Keratinocyte (primary cell): ENCODE measurements at regions not wholly inside any gene's neighbourhood (a gene's known extent, or its start where the extent isn't known, plus 50 kb on each side); places are given as distances from the start of the nearest gene placed in this dataset.

Source experiments
- DNase-seq: peaks from one replicate; pipeline ENCODE4 v3.0.0-alpha.2; 2011; ENCODE audit warnings: low read depth, missing footprints, low spot score
- FAIRE-seq: peaks from 2 replicates; lab custom pipeline; 2011; peaks lifted over from hg19 to GRCh38; lab: Jason Lieb, UNC
- H2AFZ ChIP-seq: 2 replicates; pipeline ENCODE4 v1.6.0; 2012; ENCODE audit warnings: low read length, control low read depth, inconsistent platforms; ENCODE audit not compliant: control insufficient read depth
- H3K27ac ChIP-seq: 2 replicates; pipeline ENCODE4 v1.5.1; 2011; ENCODE audit warnings: low read length; ENCODE audit not compliant: control insufficient read depth, insufficient read depth
- H3K27me3 ChIP-seq: 3 replicates; pipeline ENCODE4 v1.6.0; 2011; ENCODE audit warnings: low read length; ENCODE audit not compliant: control insufficient read depth, insufficient read depth; ENCODE audit errors: extremely low read depth
- H3K36me3 ChIP-seq, 2 experiments: 2 replicates in 1 of 2; 3 replicates in 1 of 2; pipeline ENCODE4 v1.5.1; 2011; ENCODE audit warnings: low read length in 2 of 2, mild to moderate bottlenecking in 1 of 2; ENCODE audit not compliant: control insufficient read depth in 2 of 2, insufficient read depth in 2 of 2; ENCODE audit errors: extremely low read depth in 1 of 2
- H3K4me1 ChIP-seq: 3 replicates; pipeline ENCODE4 v1.5.1; 2011; ENCODE audit warnings: low read length; ENCODE audit not compliant: control insufficient read depth, insufficient read depth; ENCODE audit errors: extremely low read depth
- H3K4me2 ChIP-seq: 3 replicates; pipeline ENCODE4 v1.6.0; 2011; ENCODE audit warnings: low read depth, low read length; ENCODE audit not compliant: control insufficient read depth, insufficient read depth; ENCODE audit errors: extremely low read depth
- H3K4me3 ChIP-seq, 3 experiments: fragments of 200-600 bp in 1 of 3; sonication (generic) in 1 of 3; 2 replicates in 2 of 3; 3 replicates in 1 of 3; pipeline ENCODE4 v1.5.1; 2011 to 2016; ENCODE audit warnings: low read length in 3 of 3, mild to moderate bottlenecking in 3 of 3, control low read depth in 2 of 3, inconsistent platforms in 1 of 3, low read depth in 1 of 3, mixed read lengths in 1 of 3, mixed run types in 1 of 3, moderate library complexity in 1 of 3; ENCODE audit not compliant: control insufficient read depth in 2 of 3, insufficient read depth in 2 of 3; ENCODE audit errors: extremely low read depth in 1 of 3
- H3K79me2 ChIP-seq: 2 replicates; pipeline ENCODE4 v1.6.0; 2012; ENCODE audit warnings: low read length; ENCODE audit not compliant: control insufficient read depth, insufficient read depth
- H3K9ac ChIP-seq: 3 replicates; pipeline ENCODE4 v1.6.0; 2011; ENCODE audit warnings: low read length; ENCODE audit not compliant: control insufficient read depth, insufficient read depth; ENCODE audit errors: extremely low read depth
- H3K9me1 ChIP-seq: 3 replicates; pipeline ENCODE4 v1.6.0; 2011; ENCODE audit warnings: low read length; ENCODE audit not compliant: control insufficient read depth, insufficient read depth; ENCODE audit errors: extremely low read depth
- H3K9me3 ChIP-seq: 2 replicates; pipeline ENCODE4 v1.5.1; 2012; ENCODE audit warnings: low read depth, low read length; ENCODE audit not compliant: control insufficient read depth
- H4K20me1 ChIP-seq: 3 replicates; pipeline ENCODE4 v1.6.0; 2011; ENCODE audit warnings: low read length; ENCODE audit not compliant: control insufficient read depth, insufficient read depth; ENCODE audit errors: extremely low read depth
- EZH2 ChIP-seq: IDR thresholded peaks from one replicate; pipeline ENCODE4 v1.6.1; 2012; ENCODE audit warnings: inconsistent platforms, mild to moderate bottlenecking, low read length, moderate library complexity
- dilution Hi-C: fragments of 300-500 bp; cut with MboI; formaldehyde crosslinking; loops from one replicate; pipeline ENCODE4 v1.7.0; 2020; ENCODE audit warnings: low sequenced_read_pairs; ENCODE audit not compliant: extremely low pct_ligation_motif_present
- TF ChIP-seq, protein P1 (sequence below), 3 experiments: IDR thresholded peaks in 1 of 3; conservative IDR thresholded peaks in 1 of 3; optimal IDR thresholded peaks in 1 of 3; 2 replicates in 2 of 3; 3 replicates in 1 of 3; pipeline versions ENCODE3 to v1.5.1; 2011; ENCODE audit warnings: low read length in 3 of 3, mild to moderate bottlenecking in 3 of 3, moderate library complexity in 2 of 3, control low read depth in 1 of 3, inconsistent platforms in 1 of 3; ENCODE audit not compliant: insufficient read depth in 2 of 3; ENCODE audit errors: extremely low read depth in 1 of 3

DNA sequence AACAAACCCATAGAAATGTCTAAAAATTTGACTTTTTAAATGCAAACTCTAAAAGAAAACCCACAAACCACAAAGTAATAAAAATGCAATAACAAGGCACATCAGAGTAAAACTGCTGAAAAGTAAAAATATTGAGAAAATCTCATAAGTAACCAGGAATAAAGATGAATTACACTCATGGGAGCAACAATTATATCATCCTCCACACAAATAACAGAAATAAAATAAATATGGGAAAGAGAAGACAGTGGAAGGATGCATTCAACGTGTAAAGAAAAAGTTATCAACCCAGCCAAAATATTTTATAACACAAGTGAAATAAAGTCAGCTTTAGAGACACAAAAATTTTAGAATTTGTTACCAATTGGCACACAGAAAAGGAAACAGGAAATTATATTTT lies 1420.2 kb downstream of the PCDH18 start:
- H3K9ac ChIP-seq, result no peak overlapping the region
- no peaks in the 10 kb centered on the region for H3K36me3 ChIP-seq
- H3K79me2 ChIP-seq, result no peaks in the 10 kb centered on the region
- H3K4me2 ChIP-seq, result no peak overlapping the region
- no peaks in the 10 kb centered on the region for H4K20me1 ChIP-seq
- H2AFZ ChIP-seq, result no peak overlapping the region
- TF ChIP-seq EZH2, result no peak
- TF ChIP-seq, protein P1, sequence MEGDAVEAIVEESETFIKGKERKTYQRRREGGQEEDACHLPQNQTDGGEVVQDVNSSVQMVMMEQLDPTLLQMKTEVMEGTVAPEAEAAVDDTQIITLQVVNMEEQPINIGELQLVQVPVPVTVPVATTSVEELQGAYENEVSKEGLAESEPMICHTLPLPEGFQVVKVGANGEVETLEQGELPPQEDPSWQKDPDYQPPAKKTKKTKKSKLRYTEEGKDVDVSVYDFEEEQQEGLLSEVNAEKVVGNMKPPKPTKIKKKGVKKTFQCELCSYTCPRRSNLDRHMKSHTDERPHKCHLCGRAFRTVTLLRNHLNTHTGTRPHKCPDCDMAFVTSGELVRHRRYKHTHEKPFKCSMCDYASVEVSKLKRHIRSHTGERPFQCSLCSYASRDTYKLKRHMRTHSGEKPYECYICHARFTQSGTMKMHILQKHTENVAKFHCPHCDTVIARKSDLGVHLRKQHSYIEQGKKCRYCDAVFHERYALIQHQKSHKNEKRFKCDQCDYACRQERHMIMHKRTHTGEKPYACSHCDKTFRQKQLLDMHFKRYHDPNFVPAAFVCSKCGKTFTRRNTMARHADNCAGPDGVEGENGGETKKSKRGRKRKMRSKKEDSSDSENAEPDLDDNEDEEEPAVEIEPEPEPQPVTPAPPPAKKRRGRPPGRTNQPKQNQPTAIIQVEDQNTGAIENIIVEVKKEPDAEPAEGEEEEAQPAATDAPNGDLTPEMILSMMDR (optimal IDR thresholded peaks at IDR 0.05 in 1 of 3, IDR thresholded peaks at IDR 0.05 in 1 of 3, conservative IDR thresholded peaks at IDR 0.05 in 1 of 3; ENCODE audit: extremely low read depth in 1 of 3, insufficient read depth in 2 of 3, low read length in 3 of 3), result no peak
- H3K4me3 ChIP-seq, result no peak overlapping the region
- no peaks in the 10 kb centered on the region for H3K27me3 ChIP-seq
- H3K9me1 ChIP-seq, result no peaks in the 10 kb centered on the region
- DNase-seq, result no peak
- no peaks in the 10 kb centered on the region for H3K4me1 ChIP-seq
- FAIRE-seq, result no peak
- H3K27ac ChIP-seq, result no peak overlapping the region
- dilution Hi-C loops, result no loop called here
- H3K9me3 ChIP-seq, result no peaks in the 10 kb centered on the region

DNA sequence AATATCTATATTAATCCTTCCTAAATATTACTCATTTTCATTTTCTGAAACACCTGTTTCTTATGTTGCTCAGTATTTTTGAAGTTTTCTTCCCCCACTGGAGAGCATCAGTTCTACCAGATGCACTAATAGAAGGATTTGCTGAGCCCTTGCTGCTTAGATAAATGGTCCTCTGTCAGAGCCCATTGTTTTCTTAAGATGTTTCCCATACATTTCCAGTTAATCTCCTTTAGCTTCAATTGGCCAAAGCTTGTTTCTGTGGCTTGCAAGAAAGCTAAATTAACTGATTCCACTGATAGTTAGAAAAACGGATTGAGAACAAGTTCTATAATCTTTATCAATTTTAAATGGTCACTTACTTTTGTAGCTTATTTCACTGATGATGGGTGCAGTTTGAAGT lies 1425.5 kb downstream of the PCDH18 start:
- Histone ChIP-seq H3K36me3 (no peaks in the 10 kb centered on the region), H3K27me3 (no peaks in the 10 kb centered on the region), H3K27ac (no peak overlapping the region), H3K9ac (no peak overlapping the region), H3K4me1 (no peaks in the 10 kb centered on the region), H3K9me3 (no peaks in the 10 kb centered on the region), H3K9me1 (no peaks in the 10 kb centered on the region), H3K4me3 (no peak overlapping the region), H2AFZ (no peak overlapping the region), H4K20me1 (no peaks in the 10 kb centered on the region), H3K79me2 (no peaks in the 10 kb centered on the region), H3K4me2 (no peak overlapping the region)
- TF ChIP-seq, protein P1 (optimal IDR thresholded peaks at IDR 0.05 in 1 of 3, IDR thresholded peaks at IDR 0.05 in 1 of 3, conservative IDR thresholded peaks at IDR 0.05 in 1 of 3; ENCODE audit: extremely low read depth in 1 of 3, insufficient read depth in 2 of 3, low read length in 3 of 3), result no peak
- TF ChIP-seq EZH2, result no peak
- FAIRE-seq, result no peak
- dilution Hi-C loops, result no loop called here
- DNase-seq, result no peak
